Neural progenitor cell (in vitro differentiated cells): ENCODE measurements at regions not wholly inside any gene's neighbourhood (a gene's known extent, or its start where the extent isn't known, plus 50 kb on each side); places are given as distances from the start of the nearest gene placed in this dataset.

Experiments used
- DNase-seq: peaks from one replicate; pipeline ENCODE4 v3.0.0-alpha.2; 2016; ENCODE audit warnings: low spot score
- H2AFZ ChIP-seq: fragments of 200-600 bp; sonication (generic); replicated peaks from 2 replicates; pipeline ENCODE4 v1.6.1; 2016; ENCODE audit warnings: antibody characterized with exemption
- H3F3A ChIP-seq: fragments of 200-600 bp; sonication (generic); 2 replicates; pipeline ENCODE4 v1.6.1; 2016; ENCODE audit warnings: antibody characterized with exemption, low read depth
- H3K27ac ChIP-seq: fragments of 200-600 bp; sonication (generic); 2 replicates; pipeline ENCODE4 v1.5.1; 2016; ENCODE audit warnings: mild to moderate bottlenecking
- H3K27me3 ChIP-seq: fragments of 200-600 bp; sonication (generic); 2 replicates; pipeline ENCODE4 v1.6.1; 2016; ENCODE audit warnings: mild to moderate bottlenecking, moderate library complexity
- H3K36me3 ChIP-seq: fragments of 200-600 bp; sonication (generic); 2 replicates; pipeline ENCODE4 v1.5.1; 2016
- H3K4me1 ChIP-seq: fragments of 200-600 bp; sonication (generic); 2 replicates; pipeline ENCODE4 v1.6.1; 2016; ENCODE audit warnings: mixed run types
- H3K4me2 ChIP-seq: fragments of 200-600 bp; sonication (generic); 2 replicates; pipeline ENCODE4 v1.6.1; 2016
- H3K4me3 ChIP-seq: fragments of 200-600 bp; sonication (generic); 2 replicates; pipeline ENCODE4 v1.5.1; 2016
- H3K79me2 ChIP-seq: fragments of 200-600 bp; sonication (generic); 2 replicates; pipeline ENCODE4 v1.6.1; 2016; ENCODE audit warnings: low read depth
- H3K9ac ChIP-seq: fragments of 200-600 bp; sonication (generic); 2 replicates; pipeline ENCODE4 v1.6.1; 2016
- H3K9me3 ChIP-seq: fragments of 200-600 bp; sonication (generic); 2 replicates; pipeline ENCODE4 v1.5.1; 2016; ENCODE audit warnings: low read depth
- H4K20me1 ChIP-seq: fragments of 200-600 bp; sonication (generic); 2 replicates; pipeline ENCODE4 v1.6.1; 2016; ENCODE audit warnings: low read depth
- H3K27ac Mint-ChIP-seq: 3 replicates; pipeline ENCODE4 v1.8.0; 2021; ENCODE audit warnings: mixed read lengths
- H3K27me3 Mint-ChIP-seq: 2 replicates; pipeline ENCODE4 v1.8.0; 2022; ENCODE audit warnings: low read depth, mild to moderate bottlenecking, inconsistent platforms, moderate library complexity, mixed read lengths; ENCODE audit not compliant: insufficient read depth
- H3K36me3 Mint-ChIP-seq: 3 replicates; pipeline ENCODE4 v1.8.0; 2021; ENCODE audit warnings: mixed read lengths
- H3K4me1 Mint-ChIP-seq: 3 replicates; pipeline ENCODE4 v1.8.0; 2021; ENCODE audit warnings: mixed read lengths
- H3K4me3 Mint-ChIP-seq: 3 replicates; pipeline ENCODE4 v1.8.0; 2021; ENCODE audit warnings: mild to moderate bottlenecking, moderate library complexity, mixed read lengths
- H3K9me3 Mint-ChIP-seq: 3 replicates; pipeline ENCODE4 v1.8.0; 2020; ENCODE audit warnings: mixed read lengths
- EZH2 ChIP-seq: fragments of 200-600 bp; sonication (generic); IDR thresholded peaks from 2 replicates; pipeline ENCODE4 v1.6.1; 2017; ENCODE audit warnings: antibody characterized with exemption, mild to moderate bottlenecking, moderate library complexity
- EZH2phosphoT487 ChIP-seq: fragments of 200-600 bp; sonication (generic); IDR thresholded peaks from 2 replicates; pipeline ENCODE4 v1.6.1; 2017; ENCODE audit warnings: antibody characterized with exemption
- TF ChIP-seq, protein P1 (sequence below): fragments of 200-600 bp; sonication (generic); IDR thresholded peaks from 2 replicates; pipeline ENCODE4 v1.5.1; 2017; ENCODE audit warnings: antibody characterized with exemption, mild to moderate bottlenecking

DNA sequence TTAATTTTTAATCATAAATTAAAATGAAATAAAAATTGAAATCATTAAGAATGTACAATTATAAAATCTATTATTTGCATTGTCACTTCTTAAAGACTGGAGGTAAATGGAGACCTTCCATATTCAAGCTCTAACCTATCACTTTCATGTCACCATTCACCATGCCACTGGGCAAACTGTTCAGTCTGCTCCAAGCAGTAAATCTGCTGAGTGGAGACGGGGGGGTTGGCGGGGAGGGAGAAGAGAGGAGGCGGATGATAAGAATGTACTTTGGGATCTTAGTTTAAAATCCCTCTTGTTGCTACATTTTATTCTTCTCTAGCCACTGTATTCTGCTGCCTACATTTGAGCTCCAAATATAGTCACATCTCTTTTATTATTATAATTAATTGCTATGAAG lies 365.9 kb upstream of the NFIA start:
- Histone ChIP-seq H3K36me3 (no peaks in the 10 kb centered on the region), H3K79me2 (no peaks in the 10 kb centered on the region), H4K20me1 (no peaks in the 10 kb centered on the region), H3K4me2 (no peak overlapping the region), H3F3A (no peaks in the 10 kb centered on the region), H3K4me3 (no peak overlapping the region), H3K27me3 (no peaks in the 10 kb centered on the region), H3K9ac (no peak overlapping the region), H3K4me1 (no peaks in the 10 kb centered on the region), H3K27ac (no peak overlapping the region), H3K9me3 (no peaks in the 10 kb centered on the region), H2AFZ (no peak overlapping the region)
- H3K9me3 Mint-ChIP-seq, result peaks cover 2% of the 10 kb centered on the region
- TF ChIP-seq EZH2, result no peak
- TF ChIP-seq EZH2phosphoT487, result no peak
- TF ChIP-seq, protein P1, sequence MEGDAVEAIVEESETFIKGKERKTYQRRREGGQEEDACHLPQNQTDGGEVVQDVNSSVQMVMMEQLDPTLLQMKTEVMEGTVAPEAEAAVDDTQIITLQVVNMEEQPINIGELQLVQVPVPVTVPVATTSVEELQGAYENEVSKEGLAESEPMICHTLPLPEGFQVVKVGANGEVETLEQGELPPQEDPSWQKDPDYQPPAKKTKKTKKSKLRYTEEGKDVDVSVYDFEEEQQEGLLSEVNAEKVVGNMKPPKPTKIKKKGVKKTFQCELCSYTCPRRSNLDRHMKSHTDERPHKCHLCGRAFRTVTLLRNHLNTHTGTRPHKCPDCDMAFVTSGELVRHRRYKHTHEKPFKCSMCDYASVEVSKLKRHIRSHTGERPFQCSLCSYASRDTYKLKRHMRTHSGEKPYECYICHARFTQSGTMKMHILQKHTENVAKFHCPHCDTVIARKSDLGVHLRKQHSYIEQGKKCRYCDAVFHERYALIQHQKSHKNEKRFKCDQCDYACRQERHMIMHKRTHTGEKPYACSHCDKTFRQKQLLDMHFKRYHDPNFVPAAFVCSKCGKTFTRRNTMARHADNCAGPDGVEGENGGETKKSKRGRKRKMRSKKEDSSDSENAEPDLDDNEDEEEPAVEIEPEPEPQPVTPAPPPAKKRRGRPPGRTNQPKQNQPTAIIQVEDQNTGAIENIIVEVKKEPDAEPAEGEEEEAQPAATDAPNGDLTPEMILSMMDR, result no peak
- H3K4me3 Mint-ChIP-seq, result no peak overlapping the region
- no peak for DNase-seq
- no peak overlapping the region for H3K27ac Mint-ChIP-seq
- H3K36me3 Mint-ChIP-seq, result no peaks in the 10 kb centered on the region
- H3K4me1 Mint-ChIP-seq, result no peaks in the 10 kb centered on the region
- no peaks in the 10 kb centered on the region for H3K27me3 Mint-ChIP-seq

DNA sequence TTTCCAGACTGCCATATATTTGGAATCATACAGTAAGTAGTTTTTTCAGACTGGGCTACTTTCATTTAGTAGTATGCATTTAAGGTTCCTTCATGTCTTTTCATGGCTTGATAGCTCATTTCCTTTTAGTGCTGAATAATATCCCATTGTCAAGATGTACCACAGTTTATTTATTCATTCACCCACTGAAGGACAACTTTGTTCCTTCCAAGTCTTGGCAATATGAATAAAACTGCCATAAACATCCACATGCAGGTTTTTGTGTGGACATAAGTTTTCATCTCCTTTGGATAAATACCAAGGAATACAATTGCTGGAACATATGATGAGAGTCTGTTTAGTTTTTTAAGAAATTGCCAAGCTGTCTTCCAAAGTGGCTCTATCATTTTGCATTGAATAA lies 366.4 kb upstream of the NFIA start:
- no peaks in the 10 kb centered on the region for H3K27me3 ChIP-seq
- Mint-ChIP-seq H3K27ac (no peak overlapping the region), H3K27me3 (no peaks in the 10 kb centered on the region), H3K4me3 (no peak overlapping the region), H3K9me3 (peaks cover 2% of the 10 kb centered on the region), H3K4me1 (no peaks in the 10 kb centered on the region), H3K36me3 (no peaks in the 10 kb centered on the region)
- H2AFZ ChIP-seq, result no peak overlapping the region
- no peaks in the 10 kb centered on the region for H3F3A ChIP-seq
- no peaks in the 10 kb centered on the region for H3K36me3 ChIP-seq
- H3K4me3 ChIP-seq, result no peak overlapping the region
- H3K9me3 ChIP-seq, result no peaks in the 10 kb centered on the region
- H3K79me2 ChIP-seq, result no peaks in the 10 kb centered on the region
- no peaks in the 10 kb centered on the region for H3K4me1 ChIP-seq
- no peak overlapping the region for H3K4me2 ChIP-seq
- H3K9ac ChIP-seq, result no peak overlapping the region
- no peak for DNase-seq
- H4K20me1 ChIP-seq, result no peaks in the 10 kb centered on the region
- no peak for TF ChIP-seq EZH2
- no peak for TF ChIP-seq EZH2phosphoT487
- TF ChIP-seq, protein P1, result no peak
- no peak overlapping the region for H3K27ac ChIP-seq

DNA sequence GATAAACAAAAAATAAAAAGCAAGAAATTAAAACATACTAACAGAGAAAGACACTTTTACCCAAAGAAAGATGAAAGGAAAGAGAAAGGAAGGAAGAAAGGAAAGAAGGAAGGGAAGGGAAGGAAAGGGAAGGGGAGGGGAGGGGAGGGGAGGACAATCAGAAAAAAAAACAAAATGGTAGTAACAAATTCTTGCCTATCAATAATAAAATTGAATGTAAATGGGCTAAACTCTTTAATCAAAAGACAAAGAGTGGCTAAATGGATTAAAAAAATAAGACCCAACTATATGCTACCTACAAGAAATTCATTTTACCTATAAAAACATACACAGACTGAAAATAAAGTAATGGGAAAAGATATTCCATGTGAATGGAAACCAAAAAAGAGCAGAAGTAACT lies 372.9 kb upstream of the NFIA start:
- Mint-ChIP-seq H3K27ac (no peak overlapping the region), H3K36me3 (no peaks in the 10 kb centered on the region), H3K4me1 (no peaks in the 10 kb centered on the region), H3K27me3 (no peaks in the 10 kb centered on the region), H3K9me3 (peaks cover 14% of the 10 kb centered on the region), H3K4me3 (no peak overlapping the region)
- Histone ChIP-seq H2AFZ (no peak overlapping the region), H3K9me3 (no peaks in the 10 kb centered on the region), H3K4me2 (no peak overlapping the region), H3F3A (no peaks in the 10 kb centered on the region), H4K20me1 (no peaks in the 10 kb centered on the region), H3K27ac (no peak overlapping the region), H3K4me1 (no peaks in the 10 kb centered on the region), H3K27me3 (no peaks in the 10 kb centered on the region), H3K36me3 (no peaks in the 10 kb centered on the region), H3K4me3 (no peak overlapping the region), H3K9ac (no peak overlapping the region), H3K79me2 (no peaks in the 10 kb centered on the region)
- DNase-seq, result no peak
- TF ChIP-seq, protein P1, result no peak
- TF ChIP-seq EZH2 (no peak), EZH2phosphoT487 (no peak)

DNA sequence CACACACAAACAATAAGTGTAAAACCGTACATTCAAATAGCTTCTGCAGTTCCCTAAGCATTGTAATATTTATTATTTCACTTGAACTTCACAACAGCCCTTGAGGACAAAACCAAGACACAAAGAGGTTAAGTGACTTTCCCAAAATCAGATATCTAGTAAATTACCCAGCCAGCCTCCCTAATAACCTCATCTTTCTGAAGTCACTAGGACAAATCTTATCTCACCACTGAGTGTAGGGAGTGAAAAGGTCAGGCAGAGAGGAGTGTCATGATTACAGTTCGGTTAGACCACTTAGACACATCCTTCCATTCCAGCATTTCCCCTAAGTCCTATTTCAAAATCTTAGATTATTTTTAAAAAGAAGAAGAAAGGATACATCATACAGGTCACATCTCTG lies 377.3 kb upstream of the NFIA start:
- Histone ChIP-seq H3F3A (no peaks in the 10 kb centered on the region), H3K9me3 (no peaks in the 10 kb centered on the region), H2AFZ (no peak overlapping the region), H3K27me3 (no peaks in the 10 kb centered on the region), H3K4me1 (peaks cover under 1% of the 10 kb centered on the region), H4K20me1 (no peaks in the 10 kb centered on the region), H3K4me3 (no peak overlapping the region), H3K36me3 (no peaks in the 10 kb centered on the region), H3K79me2 (no peaks in the 10 kb centered on the region), H3K27ac (no peak overlapping the region), H3K9ac (no peak overlapping the region), H3K4me2 (no peak overlapping the region)
- no peak for TF ChIP-seq EZH2phosphoT487
- TF ChIP-seq, protein P1, result no peak
- H3K27ac Mint-ChIP-seq, result no peak overlapping the region
- no peak for DNase-seq
- peaks cover 13% of the 10 kb centered on the region for H3K9me3 Mint-ChIP-seq
- no peaks in the 10 kb centered on the region for H3K27me3 Mint-ChIP-seq
- no peak overlapping the region for H3K4me3 Mint-ChIP-seq
- H3K4me1 Mint-ChIP-seq, result peaks cover under 1% of the 10 kb centered on the region
- H3K36me3 Mint-ChIP-seq, result no peaks in the 10 kb centered on the region
